NCI-H128 (cell line): ENCODE measurements at regions not wholly inside any gene's neighbourhood (a gene's known extent, or its start where the extent isn't known, plus 50 kb on each side); places are given as distances from the start of the nearest gene placed in this dataset.

Experiments
- DNase-seq: peaks from one replicate; lab custom pipeline; 2025; ENCODE audit not compliant: unreplicated experiment; lab: John Stamatoyannopoulos, UW

- no peak for DNase-seq
Measured at GRCh38 chr6:134470457-134470975, 152.6 kb upstream of the SGK1 start.

GRCh38 chr6:134469702-134470456 lies 152.0 kb upstream of the SGK1 start:
- no peak for DNase-seq

DNA sequence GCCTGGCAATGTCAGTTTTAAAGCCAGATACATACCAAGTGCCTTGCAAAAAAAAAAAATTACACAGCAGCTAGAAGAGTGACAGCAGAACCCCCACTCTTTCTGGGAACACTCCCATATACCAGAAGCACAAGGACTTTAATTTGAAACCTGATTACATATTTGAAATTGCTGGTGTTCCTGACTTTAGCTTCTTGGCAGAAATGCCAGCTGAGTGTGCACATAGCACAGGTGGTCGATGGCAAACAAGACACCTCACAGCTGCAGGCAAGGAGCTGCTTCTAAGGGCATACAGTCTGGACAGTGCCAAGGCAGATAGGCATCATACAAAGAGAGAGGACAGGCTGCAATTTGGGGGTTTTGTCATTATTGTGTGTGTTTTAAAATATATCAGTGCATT lies 150.7 kb upstream of the SGK1 start:
- no peak for DNase-seq

GRCh38 chr6:134467620-134468019 lies 149.7 kb upstream of the SGK1 start:
- DNase-seq = no peak

DNA sequence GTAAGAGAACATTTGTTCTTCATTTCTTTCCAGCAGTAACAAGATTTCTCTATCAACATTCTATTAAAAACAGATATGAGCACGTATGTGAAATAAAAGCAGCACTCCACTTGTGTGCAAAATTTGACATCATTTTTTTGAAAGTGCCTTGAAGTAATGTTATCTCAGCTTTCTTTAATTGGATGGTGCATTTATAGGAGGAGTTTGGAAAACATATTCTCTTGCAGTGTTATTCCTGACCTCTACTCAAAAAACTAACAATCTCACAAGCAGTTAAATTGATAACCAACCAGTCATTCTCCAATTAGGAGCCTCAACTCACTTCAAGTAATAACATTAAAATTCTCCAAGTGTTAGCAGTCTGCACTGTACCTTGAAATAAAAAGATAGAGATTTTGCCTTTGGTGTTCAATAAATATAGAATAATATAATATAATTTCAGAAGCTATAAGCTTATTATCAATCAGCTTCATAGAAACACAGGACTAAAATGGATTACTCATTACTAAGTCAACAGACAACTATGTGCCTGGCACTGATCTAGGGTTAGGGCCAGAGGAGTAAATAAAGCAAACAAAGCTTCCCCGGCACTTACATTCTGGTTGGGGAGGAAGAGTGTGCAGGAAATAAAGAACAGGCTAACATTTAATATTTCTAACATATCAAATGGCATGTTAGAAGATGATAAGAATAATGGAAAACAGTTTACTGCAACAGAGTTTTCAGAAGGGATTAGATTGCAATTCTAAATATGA lies 149.0 kb upstream of the SGK1 start:
- no peak for DNase-seq

- DNase-seq = no peak
Measured at GRCh38 chr6:134464690-134465411, 146.9 kb upstream of the SGK1 start.

GRCh38 chr6:134458857-134459657 lies 141.1 kb upstream of the SGK1 start:
- DNase-seq = no peak

GRCh38 chr6:134457941-134458340 lies 140.0 kb upstream of the SGK1 start:
- no peak for DNase-seq

DNA sequence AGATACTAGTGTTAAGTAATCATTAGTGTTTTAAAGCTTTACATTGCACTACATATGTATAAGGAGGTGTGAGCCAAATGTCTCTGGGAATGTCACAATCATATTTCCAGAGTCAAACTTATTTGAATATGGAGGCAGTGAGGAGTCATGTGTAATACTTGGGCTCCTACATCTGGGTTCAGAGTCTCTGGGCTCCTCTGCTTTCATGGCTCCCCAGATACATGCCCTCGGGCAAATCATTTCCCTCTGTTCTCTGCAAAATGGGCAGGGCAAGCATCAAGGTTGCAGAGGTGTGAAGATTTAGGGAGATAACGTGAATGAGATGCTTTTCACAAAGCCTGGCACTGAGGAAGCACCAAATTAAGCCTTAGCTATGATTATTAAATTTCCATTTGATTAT lies 138.3 kb upstream of the SGK1 start:
- no peak for DNase-seq

DNA sequence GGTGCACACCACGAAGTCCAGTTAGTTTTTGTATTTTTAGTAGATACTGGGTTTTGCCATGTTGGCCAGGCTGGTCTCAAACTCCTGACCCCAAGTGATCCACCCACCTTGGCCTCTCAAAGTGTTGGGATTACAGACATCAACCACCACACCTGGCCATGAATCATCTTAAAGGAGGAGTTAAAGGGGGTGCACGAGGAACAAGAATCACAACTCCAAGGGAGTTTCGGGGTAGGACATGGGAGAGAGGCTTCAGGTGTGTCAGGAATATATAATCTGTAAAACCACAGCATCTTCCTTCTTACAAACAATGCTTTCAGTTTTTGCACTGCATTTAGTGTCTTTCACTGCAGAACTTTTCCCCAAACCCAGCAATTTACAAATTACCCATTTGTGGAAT lies 137.4 kb upstream of the SGK1 start:
- DNase-seq = no peak

DNA sequence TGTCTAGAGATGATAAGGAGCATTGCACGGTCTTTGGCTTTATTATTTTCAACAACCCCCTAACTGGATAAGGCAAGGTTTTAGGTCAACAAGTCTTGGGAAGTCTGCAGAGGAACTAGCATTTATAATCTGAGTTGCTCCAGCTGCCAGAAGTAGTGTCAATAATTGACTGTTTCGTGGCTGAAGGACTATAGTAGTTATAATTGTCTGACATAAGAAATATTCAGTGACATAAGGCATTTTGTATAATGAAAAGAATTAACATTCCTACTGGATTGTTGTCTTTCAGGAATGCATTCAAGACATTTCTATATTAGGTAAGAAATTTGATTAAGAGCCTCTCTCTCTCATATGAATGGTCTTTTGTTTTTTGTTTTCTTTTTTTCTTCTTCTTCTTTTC lies 136.9 kb upstream of the SGK1 start:
- no peak for DNase-seq

GRCh38 chr6:134453792-134454510 lies 136.0 kb upstream of the SGK1 start:
- no peak for DNase-seq

- no peak for DNase-seq
Measured at GRCh38 chr6:134452906-134453305, 135.0 kb upstream of the SGK1 start.

GRCh38 chr6:134451529-134451928 lies 133.6 kb upstream of the SGK1 start:
- no peak for DNase-seq

DNA sequence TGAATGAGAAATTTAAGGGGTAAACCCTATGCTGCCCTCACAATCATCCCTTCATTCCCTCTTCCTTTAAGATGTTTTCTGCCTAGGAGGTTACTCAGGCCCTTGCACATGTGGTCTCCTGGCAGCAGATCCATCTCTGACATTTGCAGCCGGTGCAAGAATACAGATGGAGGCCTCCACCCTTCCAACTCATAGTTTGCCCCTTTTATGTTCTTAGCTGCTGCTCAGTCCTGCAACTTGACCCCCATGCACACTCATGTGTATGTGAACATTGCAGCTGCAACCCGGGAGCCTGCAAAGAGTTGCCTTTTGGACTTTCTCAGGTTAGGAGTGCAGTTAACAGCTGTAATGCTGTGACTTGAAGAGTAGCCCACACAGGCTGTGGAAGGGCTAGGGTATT lies 131.9 kb upstream of the SGK1 start:
- DNase-seq = no peak

GRCh38 chr6:134449004-134449403 lies 131.1 kb upstream of the SGK1 start:
- DNase-seq = no peak

DNA sequence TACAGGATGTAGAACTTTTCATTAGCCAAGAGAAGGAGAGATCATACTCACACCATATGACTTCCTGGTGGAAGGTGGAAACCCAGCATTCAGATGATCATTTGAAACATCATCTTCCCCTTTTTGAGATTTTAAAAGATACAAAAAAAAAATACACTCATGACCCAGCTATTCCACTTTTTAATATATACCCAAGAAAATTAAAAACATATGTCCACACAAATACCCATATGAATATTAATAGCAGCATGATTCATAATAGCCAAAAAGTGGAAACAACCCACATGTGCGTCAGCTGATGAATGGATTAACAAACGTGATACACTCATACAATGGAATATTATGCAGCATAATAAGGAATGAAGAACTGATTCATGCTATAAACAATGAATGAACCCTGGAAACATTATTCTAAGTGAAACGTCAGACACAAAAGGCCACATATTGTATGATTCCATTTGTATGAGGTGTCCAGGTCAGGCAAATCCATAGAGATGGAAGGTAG lies 130.0 kb upstream of the SGK1 start:
- no peak for DNase-seq

DNA sequence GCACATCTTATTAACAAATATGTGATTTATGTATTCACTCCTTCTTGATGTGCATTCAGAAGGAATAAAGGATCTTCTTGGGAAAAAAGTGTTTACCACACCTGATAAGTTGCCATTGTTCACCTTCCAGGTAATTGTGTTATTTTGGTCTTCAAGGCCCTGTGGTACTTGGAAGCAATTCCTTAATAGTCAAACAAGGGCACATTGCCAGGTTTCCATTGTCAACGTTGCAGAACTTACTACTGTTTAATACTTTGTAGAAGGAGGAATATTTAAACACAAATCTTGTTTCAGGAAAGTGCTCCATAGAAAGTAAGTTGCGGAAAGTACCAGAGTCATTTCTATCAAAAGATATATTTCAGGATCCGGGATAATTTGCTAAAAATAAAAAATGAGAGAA lies 129.5 kb upstream of the SGK1 start:
- no peak for DNase-seq

DNA sequence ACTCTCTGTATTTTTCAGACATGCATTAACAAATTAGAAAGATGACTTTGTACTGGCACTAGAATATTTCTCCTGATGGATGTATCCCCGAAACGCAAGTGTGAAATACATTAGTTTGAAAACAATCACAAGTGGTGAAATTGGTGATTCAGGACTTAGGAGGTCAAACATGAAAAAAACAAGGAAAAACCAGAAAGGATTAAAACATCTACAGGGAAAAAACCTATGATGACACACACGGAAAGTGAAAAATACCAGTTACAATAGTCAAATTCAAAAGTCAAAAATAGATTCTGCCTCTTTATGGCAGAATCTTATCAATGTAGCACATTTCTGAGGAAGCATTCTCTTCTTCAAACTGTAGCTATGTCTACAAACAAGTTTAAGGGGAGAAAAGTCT lies 129.0 kb upstream of the SGK1 start:
- no peak for DNase-seq

DNA sequence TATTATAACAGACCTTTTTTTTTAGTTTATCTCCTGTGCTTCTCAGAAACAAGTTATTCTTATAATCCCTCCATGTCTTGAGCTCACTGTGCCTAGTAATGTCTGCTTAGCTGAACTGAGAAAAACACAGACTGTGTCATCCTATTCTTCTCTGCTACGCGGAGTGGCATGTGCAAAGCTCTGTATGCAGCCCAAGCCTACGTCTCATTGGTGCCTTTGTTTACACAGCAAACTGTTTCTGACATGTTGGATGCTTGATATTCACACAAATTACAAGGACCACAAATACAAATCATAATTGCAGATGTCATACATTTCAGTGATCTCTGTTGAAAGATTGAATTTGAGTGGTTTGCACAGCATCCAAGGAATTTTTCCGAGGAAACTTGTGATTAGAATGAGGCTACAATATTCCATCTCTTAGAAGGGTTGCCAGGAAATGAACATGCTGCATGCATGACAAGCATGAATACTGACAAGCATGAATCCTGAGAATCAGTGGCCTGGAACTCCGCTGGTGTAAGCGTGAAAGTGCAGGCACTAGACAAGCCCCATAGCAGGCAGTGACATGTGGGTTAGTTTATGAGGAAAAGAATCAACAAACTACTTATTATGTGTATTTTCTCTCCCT lies 128.4 kb upstream of the SGK1 start:
- DNase-seq = no peak
